ENCODE measurements at regions not wholly inside any gene's neighbourhood (a gene's known extent, or its start where the extent isn't known, plus 50 kb on each side); places are given as distances from the start of the nearest gene placed in this dataset.

- TF ChIP-seq, protein P1, sequence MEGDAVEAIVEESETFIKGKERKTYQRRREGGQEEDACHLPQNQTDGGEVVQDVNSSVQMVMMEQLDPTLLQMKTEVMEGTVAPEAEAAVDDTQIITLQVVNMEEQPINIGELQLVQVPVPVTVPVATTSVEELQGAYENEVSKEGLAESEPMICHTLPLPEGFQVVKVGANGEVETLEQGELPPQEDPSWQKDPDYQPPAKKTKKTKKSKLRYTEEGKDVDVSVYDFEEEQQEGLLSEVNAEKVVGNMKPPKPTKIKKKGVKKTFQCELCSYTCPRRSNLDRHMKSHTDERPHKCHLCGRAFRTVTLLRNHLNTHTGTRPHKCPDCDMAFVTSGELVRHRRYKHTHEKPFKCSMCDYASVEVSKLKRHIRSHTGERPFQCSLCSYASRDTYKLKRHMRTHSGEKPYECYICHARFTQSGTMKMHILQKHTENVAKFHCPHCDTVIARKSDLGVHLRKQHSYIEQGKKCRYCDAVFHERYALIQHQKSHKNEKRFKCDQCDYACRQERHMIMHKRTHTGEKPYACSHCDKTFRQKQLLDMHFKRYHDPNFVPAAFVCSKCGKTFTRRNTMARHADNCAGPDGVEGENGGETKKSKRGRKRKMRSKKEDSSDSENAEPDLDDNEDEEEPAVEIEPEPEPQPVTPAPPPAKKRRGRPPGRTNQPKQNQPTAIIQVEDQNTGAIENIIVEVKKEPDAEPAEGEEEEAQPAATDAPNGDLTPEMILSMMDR (IDR thresholded peaks at IDR 0.05; ENCODE audit: poor library complexity, severe bottlenecking), result no peak
- TF ChIP-seq POLR2AphosphoS5 (IDR thresholded peaks at IDR 0.05), result no peak
- no peak for TF ChIP-seq EP300 (conservative IDR thresholded peaks at IDR 0.05; ENCODE audit: poor library complexity, severe bottlenecking)
Observed at GRCh38 chr14:101501858-101502615, 59.3 kb upstream of the DIO3 start.

Data from neural cell (in vitro differentiated cells).